ENCODE measurements at regions not wholly inside any gene's neighbourhood (a gene's known extent, or its start where the extent isn't known, plus 50 kb on each side); places are given as distances from the start of the nearest gene placed in this dataset.

DNA sequence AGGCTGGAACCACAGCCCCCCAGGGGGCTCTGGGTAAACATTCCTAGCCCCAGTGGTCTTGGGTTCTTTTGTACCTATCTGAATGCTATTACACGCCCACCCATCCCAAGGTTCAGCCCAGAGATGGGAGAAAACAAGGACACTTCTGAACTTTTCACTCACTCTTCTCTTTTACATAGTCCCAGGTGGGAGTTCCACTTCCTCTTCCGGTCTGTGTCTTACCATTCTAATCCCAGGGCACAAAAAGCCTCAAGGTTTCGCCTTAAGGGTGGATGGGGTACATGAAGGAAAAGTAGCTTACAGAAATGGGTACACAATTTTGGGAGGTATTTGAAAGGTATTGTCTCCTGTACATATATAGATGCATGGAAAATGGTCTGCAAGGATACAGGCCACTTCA is 79.0 kb downstream of the TMEM30B start:
- TF ChIP-seq, protein P1, sequence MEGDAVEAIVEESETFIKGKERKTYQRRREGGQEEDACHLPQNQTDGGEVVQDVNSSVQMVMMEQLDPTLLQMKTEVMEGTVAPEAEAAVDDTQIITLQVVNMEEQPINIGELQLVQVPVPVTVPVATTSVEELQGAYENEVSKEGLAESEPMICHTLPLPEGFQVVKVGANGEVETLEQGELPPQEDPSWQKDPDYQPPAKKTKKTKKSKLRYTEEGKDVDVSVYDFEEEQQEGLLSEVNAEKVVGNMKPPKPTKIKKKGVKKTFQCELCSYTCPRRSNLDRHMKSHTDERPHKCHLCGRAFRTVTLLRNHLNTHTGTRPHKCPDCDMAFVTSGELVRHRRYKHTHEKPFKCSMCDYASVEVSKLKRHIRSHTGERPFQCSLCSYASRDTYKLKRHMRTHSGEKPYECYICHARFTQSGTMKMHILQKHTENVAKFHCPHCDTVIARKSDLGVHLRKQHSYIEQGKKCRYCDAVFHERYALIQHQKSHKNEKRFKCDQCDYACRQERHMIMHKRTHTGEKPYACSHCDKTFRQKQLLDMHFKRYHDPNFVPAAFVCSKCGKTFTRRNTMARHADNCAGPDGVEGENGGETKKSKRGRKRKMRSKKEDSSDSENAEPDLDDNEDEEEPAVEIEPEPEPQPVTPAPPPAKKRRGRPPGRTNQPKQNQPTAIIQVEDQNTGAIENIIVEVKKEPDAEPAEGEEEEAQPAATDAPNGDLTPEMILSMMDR (IDR thresholded peaks at IDR 0.05) = no peak
- no peak for TF ChIP-seq POLR2AphosphoS5 (IDR thresholded peaks at IDR 0.05)
- TF ChIP-seq POLR2A (IDR thresholded peaks at IDR 0.05) = no peak

Data from upper lobe of left lung (tissue), 4 donors.